ENCODE measurements at regions not wholly inside any gene's neighbourhood (a gene's known extent, or its start where the extent isn't known, plus 50 kb on each side); places are given as distances from the start of the nearest gene placed in this dataset.

DNA sequence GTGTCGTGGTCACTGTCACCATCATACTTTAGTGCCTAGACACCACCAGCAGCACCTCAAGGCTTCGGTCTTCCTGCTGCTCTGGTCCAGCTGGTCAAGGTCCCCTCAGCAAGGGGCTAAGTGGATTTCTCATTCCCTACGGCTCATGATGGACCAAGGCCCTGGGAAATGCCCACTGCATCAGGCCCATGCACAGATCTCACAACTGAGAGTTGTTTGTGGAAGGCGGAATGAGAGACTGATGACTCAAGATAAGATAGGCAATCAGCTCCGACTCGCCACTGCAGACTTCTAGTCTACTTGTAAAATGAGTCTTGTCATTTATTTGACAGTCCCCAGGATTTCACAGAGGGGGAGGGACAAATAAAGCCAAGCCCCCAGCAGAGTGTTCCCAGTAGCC is 108.4 kb upstream of the TBX20 start:
- peaks cover 8% of the 10 kb centered on the region for H3K27me3 ChIP-seq (ENCODE audit: control insufficient read depth, insufficient read depth, low read length)
- peaks cover 14% of the 10 kb centered on the region for H3K4me1 ChIP-seq (ENCODE audit: control insufficient read depth, insufficient read depth, low read length)
- no peaks in the 10 kb centered on the region for H3K9me3 ChIP-seq (ENCODE audit: control insufficient read depth, insufficient read depth, low read depth, low read length)
- H3K36me3 ChIP-seq (ENCODE audit: control insufficient read depth, insufficient read depth, low read length): no peaks in the 10 kb centered on the region
- H3K9ac ChIP-seq (ENCODE audit: low read length): no peak overlapping the region
- H3K4me3 ChIP-seq (ENCODE audit: low read depth, low read length): no peak overlapping the region
- H3K27ac ChIP-seq (ENCODE audit: low read depth, low read length): no peak overlapping the region

DNA sequence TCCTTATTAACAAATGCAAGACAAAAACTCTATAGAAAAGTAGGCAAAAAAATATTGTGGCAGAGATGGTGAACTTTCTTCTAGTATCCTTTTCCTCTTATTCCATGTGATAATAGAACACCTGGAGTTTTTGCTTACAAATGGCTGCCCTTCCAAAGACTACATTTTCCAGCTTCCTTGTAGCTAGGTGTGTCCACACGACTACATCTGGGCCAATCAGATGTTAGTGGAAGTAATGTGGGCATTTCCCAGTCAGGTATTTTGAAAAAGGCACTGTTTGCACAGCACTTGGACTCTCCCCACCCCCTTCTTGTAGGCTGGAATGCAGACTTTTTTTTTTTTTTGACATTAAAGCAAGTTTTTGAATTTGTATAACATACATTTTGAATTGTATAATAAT is 105.5 kb upstream of the TBX20 start:
- Histone ChIP-seq H3K4me1 (ENCODE audit: control insufficient read depth, insufficient read depth, low read length) (peaks cover 9% of the 10 kb centered on the region; the same call in 1 of the 2 replicates), H3K27me3 (ENCODE audit: control insufficient read depth, insufficient read depth, low read length) (no peaks in the 10 kb centered on the region), H3K36me3 (ENCODE audit: control insufficient read depth, insufficient read depth, low read length) (no peaks in the 10 kb centered on the region), H3K4me3 (ENCODE audit: low read depth, low read length) (no peak overlapping the region), H3K9ac (ENCODE audit: low read length) (no peak overlapping the region), H3K27ac (ENCODE audit: low read depth, low read length) (no peak overlapping the region), H3K9me3 (ENCODE audit: control insufficient read depth, insufficient read depth, low read depth, low read length) (no peaks in the 10 kb centered on the region)

DNA sequence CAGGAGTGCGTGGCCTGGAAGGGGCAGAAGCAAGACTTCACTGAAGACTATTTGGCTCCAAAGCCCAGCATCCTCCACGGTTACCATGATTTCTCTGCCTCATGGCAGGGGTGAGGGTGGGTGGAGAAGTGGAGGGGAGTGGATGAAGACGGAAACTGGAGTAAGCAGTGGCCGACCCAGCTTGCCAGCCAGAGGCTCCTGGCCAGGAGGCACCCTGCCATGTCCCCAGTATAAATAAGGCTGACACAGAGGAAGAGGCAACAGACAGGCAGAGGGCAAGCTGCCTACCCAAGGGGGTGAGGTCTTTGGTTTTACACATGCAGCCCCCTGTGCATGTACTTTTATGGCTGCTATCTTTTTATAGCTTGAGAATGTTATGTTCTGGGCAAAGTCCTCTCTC is 102.6 kb upstream of the TBX20 start:
- H3K27ac ChIP-seq (ENCODE audit: low read depth, low read length): no peak overlapping the region
- H3K9me3 ChIP-seq (ENCODE audit: control insufficient read depth, insufficient read depth, low read depth, low read length): no peaks in the 10 kb centered on the region
- peaks cover 16% of the 10 kb centered on the region; the same call in 1 of the 2 replicates for H3K4me1 ChIP-seq (ENCODE audit: control insufficient read depth, insufficient read depth, low read length)
- no peak overlapping the region for H3K4me3 ChIP-seq (ENCODE audit: low read depth, low read length)
- H3K27me3 ChIP-seq (ENCODE audit: control insufficient read depth, insufficient read depth, low read length): no peaks in the 10 kb centered on the region
- H3K36me3 ChIP-seq (ENCODE audit: control insufficient read depth, insufficient read depth, low read length): no peaks in the 10 kb centered on the region
- H3K9ac ChIP-seq (ENCODE audit: low read length): no peak overlapping the region

DNA sequence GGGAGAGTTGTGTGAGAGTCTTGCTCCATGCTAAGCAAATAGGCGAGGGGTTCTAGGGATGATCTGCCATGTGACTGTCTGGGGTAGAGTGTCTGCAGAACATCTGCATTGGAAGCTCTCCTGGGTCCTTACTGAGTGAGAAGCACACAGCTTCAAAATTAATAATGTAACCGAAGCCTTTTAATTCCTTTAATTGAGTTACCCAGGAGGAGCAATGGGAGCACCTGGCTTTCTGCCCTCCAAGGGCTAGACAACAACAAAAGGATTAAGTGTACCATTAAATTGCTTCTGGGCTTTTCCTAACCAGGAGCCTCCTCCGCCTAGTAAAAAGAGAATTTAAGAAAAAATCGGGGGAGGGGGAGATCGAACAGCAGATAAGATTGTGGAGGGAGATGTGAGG is 102.0 kb upstream of the TBX20 start:
- no peak overlapping the region for H3K27ac ChIP-seq (ENCODE audit: low read depth, low read length)
- no peaks in the 10 kb centered on the region for H3K36me3 ChIP-seq (ENCODE audit: control insufficient read depth, insufficient read depth, low read length)
- H3K9me3 ChIP-seq (ENCODE audit: control insufficient read depth, insufficient read depth, low read depth, low read length): no peaks in the 10 kb centered on the region
- no peak overlapping the region for H3K9ac ChIP-seq (ENCODE audit: low read length)
- H3K27me3 ChIP-seq (ENCODE audit: control insufficient read depth, insufficient read depth, low read length): no peaks in the 10 kb centered on the region
- H3K4me1 ChIP-seq (ENCODE audit: control insufficient read depth, insufficient read depth, low read length): peaks cover 16% of the 10 kb centered on the region; the same call in 1 of the 2 replicates
- H3K4me3 ChIP-seq (ENCODE audit: low read depth, low read length): no peak overlapping the region

DNA sequence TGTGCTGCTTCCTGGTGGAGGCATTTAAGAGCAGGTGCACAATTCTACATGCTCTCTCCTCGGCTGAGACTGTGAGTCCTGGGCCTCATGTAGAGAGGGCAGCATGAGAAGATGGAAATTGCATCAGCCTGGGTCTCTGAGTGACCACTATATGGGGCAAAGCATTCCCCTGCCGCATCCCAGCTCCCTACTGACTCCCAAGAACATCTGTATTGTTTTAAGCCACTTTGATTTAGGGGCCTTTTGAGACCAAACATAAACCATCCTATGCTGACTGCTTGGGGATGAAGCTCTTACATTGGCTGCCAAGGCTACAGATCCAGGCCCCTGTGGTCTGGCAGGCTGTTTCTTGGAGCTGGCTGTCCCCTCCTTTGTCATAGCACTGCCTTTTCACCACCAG is 101.3 kb upstream of the TBX20 start:
- no peak overlapping the region for H3K9ac ChIP-seq (ENCODE audit: low read length)
- peaks cover 16% of the 10 kb centered on the region; the same call in 1 of the 2 replicates for H3K4me1 ChIP-seq (ENCODE audit: control insufficient read depth, insufficient read depth, low read length)
- no peak overlapping the region for H3K27ac ChIP-seq (ENCODE audit: low read depth, low read length)
- H3K4me3 ChIP-seq (ENCODE audit: low read depth, low read length): no peak overlapping the region
- no peaks in the 10 kb centered on the region for H3K9me3 ChIP-seq (ENCODE audit: control insufficient read depth, insufficient read depth, low read depth, low read length)
- H3K36me3 ChIP-seq (ENCODE audit: control insufficient read depth, insufficient read depth, low read length): no peaks in the 10 kb centered on the region
- no peaks in the 10 kb centered on the region for H3K27me3 ChIP-seq (ENCODE audit: control insufficient read depth, insufficient read depth, low read length)

DNA sequence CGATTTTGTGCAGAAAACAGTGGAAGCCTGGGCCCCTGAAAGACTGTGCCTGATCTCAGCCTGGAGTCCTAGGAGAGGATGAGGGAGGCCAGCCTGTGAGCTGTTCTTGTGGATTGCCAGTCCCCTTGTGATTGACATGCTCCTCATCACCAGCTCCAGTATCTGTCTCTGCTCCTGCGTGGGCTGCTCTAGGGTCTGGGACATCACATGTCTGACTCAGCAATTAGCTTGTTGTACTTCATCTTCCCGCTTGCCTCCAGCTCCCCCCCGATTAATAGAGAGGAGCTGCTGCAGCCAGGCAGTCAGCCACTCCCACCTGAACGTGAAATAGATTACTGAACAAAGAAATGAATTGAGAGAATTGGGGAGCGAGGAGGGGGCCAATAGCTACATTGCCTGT is 99.6 kb upstream of the TBX20 start:
- Histone ChIP-seq H3K36me3 (ENCODE audit: control insufficient read depth, insufficient read depth, low read length) (no peaks in the 10 kb centered on the region), H3K4me3 (ENCODE audit: low read depth, low read length) (no peak overlapping the region), H3K9ac (ENCODE audit: low read length) (no peak overlapping the region), H3K27me3 (ENCODE audit: control insufficient read depth, insufficient read depth, low read length) (no peaks in the 10 kb centered on the region), H3K9me3 (ENCODE audit: control insufficient read depth, insufficient read depth, low read depth, low read length) (no peaks in the 10 kb centered on the region), H3K27ac (ENCODE audit: low read depth, low read length) (no peak overlapping the region), H3K4me1 (ENCODE audit: control insufficient read depth, insufficient read depth, low read length) (peaks cover 16% of the 10 kb centered on the region; the same call in 1 of the 2 replicates)

DNA sequence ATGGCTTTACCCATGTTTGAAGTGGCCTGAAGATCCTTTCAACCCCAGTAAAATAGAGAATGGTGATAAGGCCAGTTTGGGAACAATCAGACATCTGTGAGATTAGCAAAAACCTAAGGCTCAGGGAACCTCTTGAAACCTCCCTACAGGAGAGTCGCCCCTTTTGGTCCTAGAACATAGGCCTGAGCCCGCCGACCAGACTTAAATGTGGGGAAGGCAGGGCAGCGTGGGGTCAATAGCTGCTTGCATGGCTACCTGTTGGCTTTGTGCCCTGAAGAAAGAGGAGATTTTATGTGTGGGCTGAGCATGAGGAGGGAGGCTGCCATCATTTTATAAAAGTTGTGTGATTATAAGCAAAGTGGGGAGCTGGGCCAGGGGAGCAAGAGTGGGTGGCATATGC is 97.6 kb upstream of the TBX20 start:
- no peaks in the 10 kb centered on the region for H3K36me3 ChIP-seq (ENCODE audit: control insufficient read depth, insufficient read depth, low read length)
- no peaks in the 10 kb centered on the region for H3K9me3 ChIP-seq (ENCODE audit: control insufficient read depth, insufficient read depth, low read depth, low read length)
- peaks cover 16% of the 10 kb centered on the region; the same call in 1 of the 2 replicates for H3K4me1 ChIP-seq (ENCODE audit: control insufficient read depth, insufficient read depth, low read length)
- no peak overlapping the region for H3K9ac ChIP-seq (ENCODE audit: low read length)
- no peaks in the 10 kb centered on the region for H3K27me3 ChIP-seq (ENCODE audit: control insufficient read depth, insufficient read depth, low read length)
- H3K4me3 ChIP-seq (ENCODE audit: low read depth, low read length): no peak overlapping the region
- no peak overlapping the region for H3K27ac ChIP-seq (ENCODE audit: low read depth, low read length)

DNA sequence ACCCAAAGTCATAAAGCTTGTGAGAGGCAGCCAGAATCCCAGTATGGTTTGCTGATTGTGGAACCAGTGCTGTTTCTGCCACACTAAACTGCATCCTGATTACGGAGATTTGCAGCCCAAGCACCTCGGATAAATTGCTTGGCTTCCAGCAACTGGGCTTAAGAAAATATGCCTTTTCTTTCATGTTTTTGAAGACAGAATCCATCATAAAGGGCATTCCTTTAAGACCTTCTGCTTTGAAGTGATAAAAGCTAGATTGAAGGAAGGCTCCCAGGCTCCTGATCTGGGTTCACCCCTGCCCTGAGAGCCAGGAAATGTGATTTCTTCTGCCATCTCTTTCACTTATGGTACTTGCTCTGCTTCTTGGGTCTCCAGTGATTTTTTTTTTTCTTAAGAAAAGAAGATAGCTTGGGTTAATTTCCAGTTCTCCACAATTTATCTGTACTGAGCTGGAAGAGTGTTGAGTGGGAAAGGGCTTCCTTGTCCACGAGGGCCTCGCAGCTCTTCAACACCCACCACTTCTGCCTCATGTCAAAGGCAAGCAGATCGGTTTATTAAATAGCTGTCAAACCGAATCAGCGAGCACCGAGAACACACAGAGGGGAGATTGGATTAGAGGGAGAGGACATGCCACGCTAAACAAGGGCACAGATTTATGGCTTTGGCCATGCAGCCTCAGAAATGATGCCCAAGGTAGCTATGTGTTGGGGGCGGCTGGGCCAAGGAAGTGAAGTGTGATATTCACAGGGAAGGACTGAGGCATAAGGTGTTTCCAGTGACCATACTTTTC is 94.9 kb upstream of the TBX20 start:
- Histone ChIP-seq H3K9me3 (ENCODE audit: control insufficient read depth, insufficient read depth, low read depth, low read length) (no peaks in the 10 kb centered on the region), H3K4me1 (ENCODE audit: control insufficient read depth, insufficient read depth, low read length) (peaks cover 6% of the 10 kb centered on the region; the same call in 1 of the 2 replicates), H3K9ac (ENCODE audit: low read length) (no peak overlapping the region), H3K27me3 (ENCODE audit: control insufficient read depth, insufficient read depth, low read length) (no peaks in the 10 kb centered on the region), H3K36me3 (ENCODE audit: control insufficient read depth, insufficient read depth, low read length) (no peaks in the 10 kb centered on the region), H3K4me3 (ENCODE audit: low read depth, low read length) (no peak overlapping the region), H3K27ac (ENCODE audit: low read depth, low read length) (no peak overlapping the region)

DNA sequence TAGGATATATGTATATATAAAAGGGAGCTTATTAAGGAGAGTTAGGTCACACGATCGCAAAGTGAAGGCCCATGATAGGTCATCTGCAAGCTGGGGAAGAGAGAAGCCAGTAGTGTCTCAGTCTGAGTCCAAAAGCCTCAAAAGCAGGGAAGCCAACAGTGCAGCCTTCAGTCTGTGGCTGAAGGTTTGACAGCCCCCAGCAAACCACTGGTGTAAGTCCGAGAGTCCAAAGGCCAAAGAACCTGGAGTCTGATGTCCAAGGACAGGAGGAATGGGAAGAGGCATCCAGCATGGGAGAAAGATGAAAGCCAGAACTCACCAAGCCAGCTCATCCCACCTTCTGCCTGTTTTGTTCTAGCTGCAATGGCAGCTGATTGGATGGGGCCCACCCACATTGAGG is 88.9 kb upstream of the TBX20 start:
- Histone ChIP-seq H3K4me3 (ENCODE audit: low read depth, low read length) (no peak overlapping the region), H3K27me3 (ENCODE audit: control insufficient read depth, insufficient read depth, low read length) (no peaks in the 10 kb centered on the region), H3K27ac (ENCODE audit: low read depth, low read length) (no peak overlapping the region), H3K9me3 (ENCODE audit: control insufficient read depth, insufficient read depth, low read depth, low read length) (no peaks in the 10 kb centered on the region), H3K4me1 (ENCODE audit: control insufficient read depth, insufficient read depth, low read length) (no peaks in the 10 kb centered on the region; the same call in 1 of the 2 replicates), H3K9ac (ENCODE audit: low read length) (no peak overlapping the region), H3K36me3 (ENCODE audit: control insufficient read depth, insufficient read depth, low read length) (no peaks in the 10 kb centered on the region)

DNA sequence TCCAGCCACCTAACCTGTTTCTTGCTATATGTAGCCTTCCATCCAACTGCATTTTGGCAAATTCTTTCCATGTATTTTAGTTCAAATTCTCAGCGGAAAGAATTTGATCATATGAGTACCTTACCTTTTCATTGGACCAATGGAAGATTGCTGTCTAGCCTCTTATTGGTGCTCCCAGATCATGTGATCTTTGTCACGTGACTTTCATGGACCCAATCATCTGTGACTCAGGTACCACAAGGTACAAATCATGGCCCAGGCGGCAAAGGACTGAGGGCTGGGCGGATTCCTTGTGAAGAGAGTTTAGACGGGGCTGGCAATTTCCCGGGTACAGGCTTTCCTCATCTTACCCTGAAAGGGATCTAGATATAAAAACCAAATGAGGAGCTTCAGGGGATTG is 85.9 kb upstream of the TBX20 start:
- H3K27me3 ChIP-seq (ENCODE audit: control insufficient read depth, insufficient read depth, low read length): no peaks in the 10 kb centered on the region
- no peak overlapping the region for H3K4me3 ChIP-seq (ENCODE audit: low read depth, low read length)
- H3K27ac ChIP-seq (ENCODE audit: low read depth, low read length): no peak overlapping the region
- no peaks in the 10 kb centered on the region; the same call in 1 of the 2 replicates for H3K4me1 ChIP-seq (ENCODE audit: control insufficient read depth, insufficient read depth, low read length)
- H3K9me3 ChIP-seq (ENCODE audit: control insufficient read depth, insufficient read depth, low read depth, low read length): no peaks in the 10 kb centered on the region
- no peak overlapping the region for H3K9ac ChIP-seq (ENCODE audit: low read length)
- H3K36me3 ChIP-seq (ENCODE audit: control insufficient read depth, insufficient read depth, low read length): no peaks in the 10 kb centered on the region

DNA sequence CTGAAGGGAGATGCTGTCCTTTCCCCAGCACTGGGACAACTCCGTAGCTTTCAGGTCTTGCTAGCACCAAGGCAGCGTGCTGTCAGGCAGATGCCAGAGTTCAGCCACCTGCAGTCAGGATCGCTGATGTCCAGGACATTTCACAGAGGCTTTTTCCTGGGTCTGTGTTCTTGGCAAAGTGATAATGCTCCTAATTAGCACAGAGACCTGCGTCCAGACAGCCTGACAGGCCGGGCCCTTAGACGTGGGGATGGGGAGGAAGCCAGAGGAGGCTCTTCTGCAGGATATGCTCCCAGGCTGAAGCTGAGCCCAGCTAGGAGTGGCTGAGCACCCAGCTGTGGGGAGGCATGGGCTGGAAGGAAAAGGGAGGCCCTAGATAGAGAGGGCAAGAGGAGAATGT is 82.5 kb upstream of the TBX20 start:
- Histone ChIP-seq H3K9me3 (ENCODE audit: control insufficient read depth, insufficient read depth, low read depth, low read length) (no peaks in the 10 kb centered on the region), H3K27ac (ENCODE audit: low read depth, low read length) (no peak overlapping the region), H3K4me1 (ENCODE audit: control insufficient read depth, insufficient read depth, low read length) (no peaks in the 10 kb centered on the region; the same call in 1 of the 2 replicates), H3K9ac (ENCODE audit: low read length) (no peak overlapping the region), H3K36me3 (ENCODE audit: control insufficient read depth, insufficient read depth, low read length) (no peaks in the 10 kb centered on the region), H3K4me3 (ENCODE audit: low read depth, low read length) (no peak overlapping the region), H3K27me3 (ENCODE audit: control insufficient read depth, insufficient read depth, low read length) (no peaks in the 10 kb centered on the region)

Measured in HUES6 (cell line).